ENCODE measurements at regions not wholly inside any gene's neighbourhood (a gene's known extent, or its start where the extent isn't known, plus 50 kb on each side); places are given as distances from the start of the nearest gene placed in this dataset.

- TF ChIP-seq CTCF (IDR thresholded peaks at IDR 0.05 in 2 of 3, conservative IDR thresholded peaks at IDR 0.05 in 1 of 3; ENCODE audit: borderline replicate concordance in 1 of 3, insufficient read depth in 1 of 3, low read depth in 2 of 3, low read length in 2 of 3) (no peak), EZH2phosphoT487 (IDR thresholded peaks at IDR 0.05; ENCODE audit: borderline replicate concordance) (no peak), CEBPB (IDR thresholded peaks at IDR 0.05; ENCODE audit: low read depth) (no peak), POLR2A (IDR thresholded peaks at IDR 0.05; ENCODE audit: borderline replicate concordance, extremely low read depth, insufficient read depth, insufficient read length) (no peak), POLR2AphosphoS5 (IDR thresholded peaks at IDR 0.05; ENCODE audit: low read depth, low read length) (no peak), RAD21 (IDR thresholded peaks at IDR 0.05; ENCODE audit: low read depth) (no peak), YY1 (IDR thresholded peaks at IDR 0.05; ENCODE audit: extremely low read depth, insufficient replicate concordance, low read depth, low read length) (no peak), EZH2 (IDR thresholded peaks at IDR 0.05) (no peak)
Measured at GRCh38 chr7:46606761-46607160, 685.7 kb upstream of the IGFBP3 start.
